HG02763 (cell line): ENCODE measurements at regions not wholly inside any gene's neighbourhood (a gene's known extent, or its start where the extent isn't known, plus 50 kb on each side); places are given as distances from the start of the nearest gene placed in this dataset.
"Not testable (repeated sequence)": the region's sequence is repeated elsewhere in the genome, so short reads cannot be mapped to it uniquely, and the experiment has no call there.

Source experiments
- ATAC-seq: cut with Tn5 transposase; IDR thresholded peaks from one replicate; pipeline ENCODE4 v1.9.1; 2021; ENCODE audit warnings: mild to moderate bottlenecking, moderate library complexity; ENCODE audit not compliant: unreplicated experiment

DNA sequence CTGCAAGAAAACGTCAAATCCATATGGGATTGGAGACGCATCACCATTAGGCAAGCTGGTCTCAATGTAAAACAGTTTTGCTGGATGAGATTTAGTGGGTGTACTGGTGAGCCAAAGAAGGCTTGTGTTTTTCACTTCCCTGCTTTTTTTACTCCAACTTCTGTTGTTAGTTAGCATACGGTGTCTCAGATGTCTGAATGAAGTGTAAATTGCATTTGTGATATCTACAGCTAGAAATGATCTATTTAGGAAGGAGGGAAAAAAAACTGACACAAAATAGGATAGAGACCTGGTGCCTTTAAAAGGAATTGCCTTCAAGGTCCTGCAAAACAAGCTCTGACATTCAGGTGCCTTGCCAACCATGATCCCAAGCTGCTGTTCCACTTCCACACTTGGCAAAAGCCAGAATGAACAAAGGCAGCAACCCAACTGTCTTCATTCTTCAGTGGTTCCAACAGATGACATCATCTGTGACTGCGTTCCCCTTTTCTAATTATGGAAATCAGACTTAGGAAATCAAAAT, 104.2 kb upstream of the RAI14 start:
- no peak for ATAC-seq

DNA sequence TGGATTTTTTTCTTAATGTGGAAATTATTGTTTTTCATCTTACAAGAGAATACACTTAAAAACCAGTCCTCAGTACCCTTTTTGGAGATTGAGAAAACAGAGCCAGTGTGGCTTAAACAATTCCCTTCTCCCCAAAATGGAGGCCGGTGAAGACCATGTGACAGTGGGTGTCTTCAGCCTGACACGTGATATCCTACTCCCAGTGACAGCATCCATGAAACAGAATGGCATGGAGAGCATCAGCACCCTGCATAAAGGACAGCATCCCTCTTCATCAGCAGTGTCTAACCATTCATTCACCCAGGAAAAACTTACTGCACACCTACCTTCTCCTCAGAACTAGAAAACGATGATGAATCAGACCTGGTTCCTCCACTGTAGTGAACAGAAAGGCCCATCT, 103.4 kb upstream of the RAI14 start:
- no peak for ATAC-seq

DNA sequence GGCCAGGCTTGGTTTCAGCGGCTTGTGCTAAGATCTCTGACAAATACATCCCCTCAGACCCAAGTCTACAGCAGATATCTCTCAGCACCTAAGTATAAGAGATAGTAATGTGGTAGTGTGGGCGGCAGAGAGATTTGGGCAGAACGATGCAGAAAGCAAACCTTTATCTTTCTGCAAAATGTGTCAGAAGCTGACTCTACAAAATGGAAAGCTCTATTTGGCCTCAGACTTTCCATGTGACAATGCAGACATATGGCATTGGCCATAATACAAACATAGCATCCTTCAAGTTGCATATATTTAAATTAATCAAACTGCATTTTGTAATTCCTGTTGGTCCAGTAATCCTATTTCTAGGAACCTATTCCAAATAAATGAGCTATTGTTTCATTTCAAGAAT, 102.5 kb upstream of the RAI14 start:
- ATAC-seq, result no peak

DNA sequence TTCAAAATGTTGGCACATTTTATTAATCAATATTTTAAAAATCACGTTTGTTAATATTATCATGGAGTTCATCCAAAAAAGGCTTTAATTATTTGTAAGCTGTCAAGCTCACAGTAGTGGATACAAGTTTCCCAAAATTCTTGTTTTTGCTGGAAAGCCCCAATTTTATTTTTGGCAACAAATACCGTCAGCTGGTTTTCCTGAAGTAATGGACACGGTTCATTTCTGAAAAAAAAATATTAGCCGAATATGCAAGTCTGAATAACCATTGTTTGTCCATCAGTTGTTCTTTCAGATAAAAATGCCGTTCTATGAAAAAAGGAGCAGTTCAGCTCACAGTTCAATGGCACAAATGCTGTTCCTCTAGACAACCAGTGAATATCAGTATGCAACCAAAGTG, 101.5 kb upstream of the RAI14 start:
- no peak for ATAC-seq

DNA sequence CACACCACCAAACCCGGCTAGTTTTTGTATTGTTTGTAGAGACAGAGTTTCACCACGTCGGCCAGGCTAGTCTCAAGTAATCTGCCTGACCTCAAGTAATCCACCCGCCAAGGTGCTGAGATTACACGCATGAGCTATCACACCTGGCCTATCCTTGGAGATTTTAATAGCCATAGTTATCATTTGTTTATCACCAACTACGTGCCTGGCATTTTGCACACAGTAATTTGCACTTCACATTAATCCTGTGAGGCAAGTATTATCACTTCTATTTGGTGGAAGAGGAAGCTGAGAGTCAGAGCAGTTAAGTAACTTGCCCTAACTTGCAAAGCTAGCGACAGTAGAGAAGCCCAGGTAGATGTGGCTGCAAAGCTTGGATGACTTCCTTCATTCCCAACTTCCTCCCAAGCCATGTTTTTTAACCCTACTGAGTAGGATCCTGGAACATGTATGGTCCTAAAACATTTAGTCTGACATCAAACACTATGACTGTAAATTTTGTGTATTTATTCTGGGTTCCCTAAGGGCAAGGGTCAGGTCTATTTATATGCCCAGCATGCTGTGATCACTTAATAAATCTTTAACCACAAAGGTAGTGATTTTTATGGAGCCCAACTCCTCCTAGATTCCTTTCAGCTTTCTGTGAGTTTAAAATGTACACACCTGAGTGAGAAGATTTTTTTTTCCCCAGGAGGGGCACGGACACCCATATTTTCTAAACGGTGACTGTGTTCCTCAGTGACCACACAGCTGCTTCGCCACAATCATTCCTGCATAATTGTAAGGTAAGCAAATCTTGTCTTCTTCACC, 100.2 kb upstream of the RAI14 start:
- no peak for ATAC-seq

DNA sequence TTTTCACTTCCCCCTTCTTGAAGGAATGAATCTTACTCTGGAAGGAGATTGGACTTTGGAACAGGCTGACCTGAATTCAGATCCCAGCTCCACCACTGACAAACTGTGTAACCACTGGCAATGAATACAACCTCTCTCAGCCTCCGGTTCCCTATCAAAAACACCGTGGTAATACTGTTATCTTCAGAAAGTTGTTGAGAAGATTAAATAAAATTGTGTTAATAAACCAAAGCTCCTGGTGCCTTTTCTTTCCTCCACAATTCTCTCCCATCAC, 99.7 kb upstream of the RAI14 start:
- ATAC-seq, result no peak

DNA sequence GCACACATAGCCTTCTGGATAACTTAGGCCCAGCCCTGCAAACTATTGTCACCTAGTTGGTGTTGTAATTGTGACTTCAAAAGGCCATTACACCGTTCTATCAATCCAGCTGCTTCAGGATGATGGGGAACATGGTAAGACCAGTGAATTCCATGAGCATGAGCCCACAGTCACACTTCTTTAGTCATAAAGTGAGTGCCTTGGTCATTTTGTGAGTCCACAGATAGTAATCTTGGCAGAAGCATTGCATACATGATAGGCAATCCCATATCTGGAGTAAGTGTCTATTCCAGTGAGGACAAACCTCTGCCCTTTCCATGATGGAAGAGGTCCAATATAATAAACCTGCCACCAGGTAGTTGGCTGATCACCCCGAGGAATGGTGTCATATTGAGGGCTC, 94.5 kb upstream of the RAI14 start:
- ATAC-seq, result not testable (repeated sequence)

DNA sequence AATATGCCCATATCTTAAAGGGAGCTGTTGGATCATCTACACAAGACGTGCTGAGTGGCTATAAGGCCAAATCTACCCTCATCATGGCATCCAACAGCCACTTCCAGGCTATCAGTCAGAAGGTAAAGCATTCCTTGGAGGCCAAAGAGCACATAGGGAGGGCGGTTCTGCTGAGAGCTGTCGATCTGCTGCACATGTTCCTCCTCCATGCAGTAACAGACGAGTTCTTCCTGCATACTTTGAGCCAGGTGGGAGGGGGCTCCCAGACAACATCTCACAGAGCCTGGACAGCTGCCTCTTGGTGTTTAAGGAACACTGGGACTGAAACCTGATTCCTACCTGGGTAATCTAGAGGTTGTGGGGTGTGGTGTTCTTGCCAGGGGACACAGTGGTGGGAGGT, 93.3 kb upstream of the RAI14 start:
- ATAC-seq, result no peak

DNA sequence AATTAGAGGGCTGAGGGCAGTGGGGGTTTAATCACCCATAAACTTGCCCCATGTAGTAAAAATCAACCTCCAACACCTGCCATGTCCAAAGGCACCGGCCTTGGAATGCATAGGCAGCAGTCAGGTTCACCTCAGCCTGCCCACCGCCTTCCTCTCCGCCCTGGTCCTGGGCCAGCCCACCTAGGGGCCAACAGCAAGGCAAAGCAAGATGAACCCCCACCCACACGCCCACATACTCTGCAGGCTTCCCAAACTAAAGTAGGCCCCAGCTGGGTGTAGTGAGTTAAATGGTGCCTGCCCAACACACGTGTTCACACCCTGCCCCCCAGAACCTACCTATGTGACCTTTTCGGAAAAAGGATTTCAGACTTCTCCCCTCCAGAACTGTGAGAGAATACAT, 92.9 kb upstream of the RAI14 start:
- ATAC-seq, result no peak

DNA sequence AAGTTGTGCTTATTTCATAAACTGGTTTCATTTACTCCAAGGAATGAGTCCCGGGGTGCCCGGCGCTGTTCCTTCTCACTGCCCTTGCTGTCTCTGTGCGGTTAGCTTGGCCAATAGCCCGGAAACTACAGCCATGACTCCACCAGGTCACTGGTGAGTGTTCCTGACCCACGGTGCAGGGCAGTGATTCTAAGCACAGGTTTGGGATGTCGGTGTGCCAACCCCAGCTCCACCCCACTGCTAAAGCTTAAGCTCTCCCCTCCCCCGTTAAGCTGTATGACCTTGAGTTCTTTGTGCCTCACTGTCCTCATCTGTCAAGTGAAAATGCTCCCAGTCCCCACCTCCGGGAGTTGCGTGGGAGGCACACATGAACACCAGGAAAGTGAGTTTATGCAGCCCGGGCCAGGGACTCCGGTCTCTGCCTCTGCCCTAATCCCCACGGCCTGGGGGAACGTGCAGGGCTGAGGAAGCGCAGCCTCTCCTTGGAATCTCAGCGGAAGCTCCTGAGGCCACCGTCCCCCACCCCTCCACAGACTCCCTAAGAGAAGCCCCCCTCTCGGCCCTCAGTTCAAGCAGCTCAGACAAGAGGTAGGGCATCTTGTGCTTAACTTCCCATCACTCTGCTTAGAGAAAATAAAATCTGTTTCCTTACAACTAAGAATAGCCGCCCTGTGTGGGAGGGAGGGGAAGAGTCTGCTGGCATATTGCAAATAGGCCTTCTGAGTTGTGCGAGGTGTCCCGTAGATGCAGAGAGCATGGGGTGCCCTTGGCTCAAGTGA, 92.0 kb upstream of the RAI14 start:
- ATAC-seq, result no peak

DNA sequence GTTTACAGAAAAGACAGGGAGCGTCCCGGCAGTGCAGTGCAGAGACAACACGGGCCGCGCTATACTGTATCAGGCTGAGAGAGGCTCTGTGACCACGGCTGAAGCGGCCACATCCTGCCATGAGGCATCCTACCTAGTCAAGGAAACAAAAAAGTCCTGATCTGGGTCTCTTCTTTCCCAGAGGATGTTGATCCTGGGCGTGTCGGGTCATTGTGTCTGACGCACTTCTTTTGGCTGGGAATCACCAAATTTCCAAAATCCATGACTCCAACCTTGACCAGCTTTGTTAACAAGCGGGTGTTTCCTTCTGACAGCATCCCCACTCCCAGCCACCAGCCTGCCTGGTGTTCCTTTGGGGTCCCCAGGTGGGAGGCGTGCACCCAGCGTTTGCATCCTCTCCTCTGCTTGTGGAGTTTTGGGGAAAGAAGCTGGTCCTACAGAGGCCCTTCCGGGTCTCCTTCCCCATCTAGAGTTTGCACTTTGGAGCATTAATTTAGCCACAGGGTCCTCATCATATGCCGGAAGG, 91.4 kb upstream of the RAI14 start:
- ATAC-seq, result no peak

DNA sequence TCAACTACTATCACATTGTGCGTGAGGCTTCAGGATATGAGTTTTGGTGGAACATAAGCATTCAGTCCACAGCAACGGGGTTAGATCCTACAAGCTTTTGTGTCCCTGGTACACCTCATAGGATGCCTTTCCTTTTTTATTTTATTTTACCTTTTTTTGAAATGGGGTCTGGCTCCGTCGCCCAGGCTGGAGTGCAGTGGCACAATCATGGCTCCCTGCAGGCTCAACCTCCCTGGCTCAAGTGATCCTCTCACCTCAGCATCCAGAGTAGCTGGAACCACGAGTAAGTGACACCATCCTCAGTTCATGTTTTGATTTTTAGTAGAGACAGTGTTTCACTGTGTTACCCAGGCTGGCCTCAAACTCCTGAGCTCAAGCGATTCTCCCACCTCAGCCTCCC, 86.0 kb upstream of the RAI14 start:
- no peak for ATAC-seq

DNA sequence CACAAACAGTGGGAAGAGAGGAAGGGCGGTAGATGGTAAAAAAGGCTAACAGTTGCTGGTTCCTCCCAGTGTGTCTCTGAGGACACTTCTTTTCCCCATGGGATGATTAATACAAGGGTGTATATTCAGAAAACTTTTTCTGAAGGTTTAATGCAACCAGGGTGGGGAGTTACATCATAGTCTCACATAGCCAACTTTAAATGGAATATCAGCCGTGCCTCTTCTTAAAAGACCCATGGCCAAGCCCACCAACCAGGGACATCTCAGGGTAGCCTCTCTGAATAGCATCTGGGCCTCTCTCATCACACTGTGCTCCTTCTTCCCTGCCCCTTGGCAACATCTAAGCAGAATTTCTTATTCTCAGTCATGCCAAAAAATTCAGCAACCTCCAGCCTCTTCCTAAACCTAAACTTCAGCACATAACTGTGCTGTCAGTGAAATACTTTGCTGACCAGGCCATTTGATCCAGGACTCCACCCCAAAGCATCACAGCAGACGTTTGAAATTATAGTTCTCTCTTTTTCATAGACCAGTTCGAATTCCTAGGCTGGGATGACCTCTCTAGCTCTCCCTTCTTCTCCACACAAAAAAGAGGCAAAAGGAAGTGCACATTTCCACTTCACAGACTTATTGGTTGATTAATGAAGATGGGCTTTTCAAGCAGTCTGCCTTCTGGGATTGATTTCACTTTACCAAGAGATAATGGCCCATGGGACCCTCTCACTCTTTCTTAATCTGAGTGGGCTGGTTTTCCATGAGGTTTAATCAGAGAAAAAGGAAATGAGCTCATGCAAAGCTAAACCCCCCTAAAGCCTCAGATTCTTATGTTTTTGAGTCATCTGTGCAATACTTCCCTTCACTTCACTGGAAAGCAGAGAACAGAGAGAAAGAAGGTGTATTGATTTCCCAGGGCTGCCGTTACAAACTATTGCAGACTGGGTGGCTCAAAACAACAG, 85.1 kb upstream of the RAI14 start:
- no peak for ATAC-seq

DNA sequence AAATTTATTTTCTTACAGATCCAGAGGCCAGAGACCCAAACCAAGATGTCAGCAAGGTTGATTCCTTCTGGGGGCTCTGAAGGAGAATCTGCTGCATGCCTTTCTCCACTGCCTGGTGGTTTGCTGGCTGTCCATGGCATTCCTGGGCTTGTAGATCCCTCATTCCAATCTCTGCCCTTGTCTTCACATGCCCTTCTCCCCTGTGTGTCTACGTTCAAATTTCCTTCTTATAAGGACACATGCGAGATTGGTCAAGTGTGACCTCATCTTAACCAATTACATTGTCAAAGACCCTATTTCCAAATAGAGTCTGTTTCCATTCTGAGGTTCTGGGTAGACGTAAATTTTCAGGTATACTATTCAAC, 84.5 kb upstream of the RAI14 start:
- ATAC-seq, result no peak

DNA sequence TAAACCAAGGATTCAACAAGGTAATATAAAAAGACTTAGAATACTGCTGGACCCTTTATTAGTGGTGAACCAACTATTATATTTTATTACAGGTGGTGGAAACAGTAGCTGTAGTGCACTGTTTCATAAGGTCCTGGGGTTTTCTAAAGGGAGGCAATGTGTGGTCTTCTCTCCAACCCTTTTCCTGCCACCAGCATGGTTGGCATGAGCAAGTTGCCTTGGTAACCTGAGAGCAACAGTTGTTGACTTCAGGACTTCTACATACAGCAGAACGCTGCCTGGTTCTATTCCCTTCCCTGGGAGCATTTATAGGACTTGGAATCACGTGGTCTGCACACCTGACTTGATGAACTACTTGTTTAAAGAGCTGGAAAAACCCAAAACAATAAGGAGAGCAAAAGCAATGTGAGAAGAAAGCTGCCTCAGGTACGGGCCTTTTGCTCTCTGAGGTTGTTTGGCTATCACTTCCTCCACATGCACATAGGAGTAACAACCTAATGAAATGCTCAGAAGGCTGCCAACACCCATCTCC, 81.1 kb upstream of the RAI14 start:
- ATAC-seq, result no peak

DNA sequence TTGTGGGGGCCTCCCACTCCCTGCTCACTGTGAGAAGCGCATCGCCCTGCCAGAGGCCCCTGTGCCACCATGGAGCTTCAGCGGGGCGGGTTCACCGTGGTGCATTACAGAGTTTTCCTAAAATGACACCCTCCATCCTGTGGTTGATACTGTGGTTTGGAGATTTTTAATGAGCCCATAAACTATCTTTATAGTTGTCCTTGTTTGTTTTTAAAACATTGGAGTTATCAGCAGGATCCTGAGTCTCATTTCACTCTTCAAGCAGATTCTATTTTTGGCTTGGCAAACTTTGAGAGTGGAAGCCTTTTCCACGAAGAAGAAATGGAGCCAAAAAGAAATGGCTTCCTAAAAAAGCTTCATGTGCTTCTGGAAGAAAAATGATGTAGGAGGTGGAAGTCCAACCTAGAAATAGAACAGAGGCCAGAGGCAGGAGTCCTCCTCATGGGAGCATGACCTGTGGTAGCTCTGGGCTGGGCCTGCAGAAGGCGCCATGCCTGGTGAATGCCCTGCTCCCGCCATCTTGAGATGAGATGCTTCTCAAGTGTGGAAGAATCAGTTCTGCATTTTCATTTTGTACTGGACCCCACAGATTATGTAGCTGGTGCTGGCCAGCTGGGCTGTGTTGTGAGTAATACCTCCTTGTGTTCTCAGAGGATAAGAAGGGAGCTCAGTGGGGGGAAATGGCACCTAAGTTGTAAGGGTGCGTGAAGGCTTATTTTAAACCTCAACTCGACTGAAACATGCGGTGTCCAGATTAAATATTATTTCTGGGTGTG, 79.0 kb upstream of the RAI14 start:
- no peak for ATAC-seq

DNA sequence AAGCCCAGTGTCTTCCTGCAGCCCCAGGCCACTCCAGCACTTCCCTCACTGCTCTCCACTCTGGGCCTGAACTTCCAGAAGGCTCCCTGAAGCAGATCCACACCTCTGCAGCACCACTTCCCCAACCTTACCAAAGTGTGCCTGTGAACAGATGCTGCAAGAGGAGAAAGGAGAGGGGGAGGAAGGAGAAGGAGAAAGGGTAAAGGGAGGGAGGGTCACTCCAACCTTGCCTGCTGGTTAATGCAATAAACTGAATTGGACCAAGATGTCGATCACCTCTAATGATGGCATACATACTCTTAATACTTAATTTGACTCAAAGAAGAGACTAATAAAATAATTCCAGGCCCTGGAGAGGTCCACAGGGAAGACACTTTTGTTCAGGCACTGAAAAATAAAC, 77.2 kb upstream of the RAI14 start:
- ATAC-seq, result no peak

DNA sequence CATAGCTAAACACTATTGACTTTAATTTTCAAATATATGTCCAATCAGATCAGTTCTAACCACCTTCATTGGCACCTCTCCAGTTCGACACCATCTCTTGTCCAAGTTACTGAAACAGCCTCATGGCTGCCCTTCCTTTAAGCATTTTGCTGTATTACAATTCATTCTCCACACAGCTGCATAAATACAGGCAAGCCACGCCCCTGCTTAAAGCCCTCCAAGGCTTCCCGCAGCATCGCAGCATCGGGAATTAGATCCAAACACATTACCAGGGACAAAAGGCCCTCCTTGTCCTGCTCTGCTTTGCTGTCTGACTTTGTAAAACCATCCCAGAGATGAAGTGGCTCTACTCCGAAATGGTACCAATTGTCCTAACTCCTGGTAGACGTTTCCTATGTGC, 75.1 kb upstream of the RAI14 start:
- no peak for ATAC-seq

DNA sequence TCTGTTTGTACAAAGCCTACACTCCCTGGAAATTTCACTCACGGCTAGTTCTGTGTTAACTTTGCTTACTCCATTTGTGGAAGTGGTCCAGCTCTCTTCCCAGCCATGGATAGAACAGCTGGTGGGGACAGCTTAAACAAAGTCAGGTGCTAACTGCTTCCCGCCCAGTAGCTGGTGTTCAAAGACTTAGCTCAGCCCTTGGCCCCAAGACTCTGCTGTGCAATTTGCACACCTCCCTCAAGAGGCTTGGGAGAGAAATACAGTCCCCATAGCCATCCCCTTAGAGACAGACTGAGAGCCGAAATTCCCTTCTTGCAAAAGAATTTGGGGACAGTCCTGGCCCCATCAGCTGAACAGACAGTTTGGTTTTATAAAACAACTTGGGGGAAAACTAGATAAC, 73.8 kb upstream of the RAI14 start:
- no peak for ATAC-seq

DNA sequence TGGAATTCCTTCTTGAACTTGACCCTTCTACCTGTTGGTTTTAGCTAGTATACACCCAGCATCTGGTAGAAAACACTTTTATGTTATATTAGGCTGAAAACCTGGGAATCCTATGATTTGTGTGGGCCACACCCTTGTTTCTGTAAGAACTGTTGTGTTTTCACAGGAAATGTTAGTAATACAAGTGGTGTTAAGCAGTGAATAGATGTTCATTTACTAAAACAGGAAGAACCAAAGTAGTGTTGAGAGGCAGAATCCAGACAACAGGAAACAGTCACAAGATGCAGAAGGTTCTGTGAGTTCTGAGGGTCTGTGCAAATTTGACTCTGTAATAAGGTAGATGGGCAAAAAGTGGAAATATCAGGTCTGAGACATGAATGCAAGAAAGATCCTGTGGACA, 73.0 kb upstream of the RAI14 start:
- no peak for ATAC-seq
